ENCODE measurements at regions not wholly inside any gene's neighbourhood (a gene's known extent, or its start where the extent isn't known, plus 50 kb on each side); places are given as distances from the start of the nearest gene placed in this dataset.

GRCh38 chr20:59434960-59435359, 134.5 kb downstream of the EDN3 start:
- BruUV-seq (replicated peaks), result no TSS peak
- Histone ChIP-seq H2BK15ac (ENCODE audit: low read depth, low read length) (no peak overlapping the region), H3K4me3 (ENCODE audit: insufficient read depth, low read depth, low read length) (no peak overlapping the region), H4K5ac (ENCODE audit: low read depth, low read length) (no peak overlapping the region), H2AFZ (replicated peaks; ENCODE audit: low read length, poor library complexity) (no peak overlapping the region), H3K23ac (ENCODE audit: low read depth, low read length) (no peak overlapping the region), H3K4ac (ENCODE audit: low read depth, low read length) (no peak overlapping the region), H3K79me1 (ENCODE audit: low read depth in 1 of 2, low read length in 2 of 2) (no peaks in the 10 kb centered on the region), H4K91ac (ENCODE audit: insufficient read depth, low read depth, low read length) (no peak overlapping the region), H3K4me1 (ENCODE audit: control insufficient read depth, insufficient read depth, low read length) (no peaks in the 10 kb centered on the region), H2BK5ac (ENCODE audit: low read depth, low read length, poor library complexity, severe bottlenecking) (no peak overlapping the region), H3K9me3 (ENCODE audit: control insufficient read depth, insufficient read depth, low read length) (peaks cover 2% of the 10 kb centered on the region; the same call in 1 of the 2 replicates), H3K18ac (ENCODE audit: low read depth, low read length) (no peak overlapping the region), H2AK9ac (replicated peaks; ENCODE audit: low read depth, low read length, poor library complexity) (no peak overlapping the region), H2BK120ac (ENCODE audit: low read depth, low read length) (no peak overlapping the region), H3K56ac (ENCODE audit: extremely low read depth, insufficient read depth, low read length) (no peak overlapping the region), H3K14ac (replicated peaks; ENCODE audit: low read depth, low read length) (no peak overlapping the region), H2AK5ac (ENCODE audit: low read depth, low read length) (no peak overlapping the region), H3K36me3 (ENCODE audit: control insufficient read depth, insufficient read depth, low read length) (no peaks in the 10 kb centered on the region), H2BK20ac (ENCODE audit: low read depth, low read length) (no peak overlapping the region), H3K9me1 (ENCODE audit: insufficient read depth, low read length) (no peaks in the 10 kb centered on the region), H3K4me2 (ENCODE audit: low read depth, low read length) (no peak overlapping the region), H3K27ac (ENCODE audit: insufficient read depth, low read length) (no peak overlapping the region), H4K8ac (ENCODE audit: low read depth in 2 of 2, low read length in 2 of 2) (no peak overlapping the region), H3K27me3 (ENCODE audit: control insufficient read depth, insufficient read depth, low read length) (no peaks in the 10 kb centered on the region), H3K9ac (ENCODE audit: low read depth, low read length) (no peak overlapping the region), H4K20me1 (ENCODE audit: insufficient read depth, low read length) (no peaks in the 10 kb centered on the region)
- DNase-seq (no peak), ATAC-seq (ENCODE audit: low read depth) (no peak)
- in situ Hi-C loops (cut with MboI; ENCODE audit: low sequenced_read_pairs) (no loop called here), dilution Hi-C loops (cut with HindIII; ENCODE audit: low sequenced_read_pairs, unreplicated experiment) (no loop called here), intact Hi-C loops (cut with micrococcal nuclease) (no loop called here)
- WGBS, 2 experiments (ENCODE audit: extremely low coverage in 2 of 2, insufficient read length in 1 of 2), result no CpG with 5 or more reads among the region's 2 CpGs
- ChIA-PET POLR2A (ENCODE audit: unreplicated experiment) (no interaction called here), CTCF (no interaction called here)
- TF ChIP-seq RFX5 (IDR thresholded peaks at IDR 0.05; ENCODE audit: low read depth, low read length) (no peak), BHLHE40 (IDR thresholded peaks at IDR 0.05; ENCODE audit: low read depth, low read length) (no peak), POLR2A (IDR thresholded peaks at IDR 0.05; ENCODE audit: low read depth, low read length) (no peak), RAD21 (IDR thresholded peaks at IDR 0.05; ENCODE audit: low read length) (no peak), USF2 (IDR thresholded peaks at IDR 0.05; ENCODE audit: low read depth, low read length) (no peak), NFE2L2 (IDR thresholded peaks at IDR 0.05; ENCODE audit: low read depth, low read length) (no peak), ELK1 (IDR thresholded peaks at IDR 0.05; ENCODE audit: borderline replicate concordance, low read depth, low read length) (no peak)
- TF ChIP-seq, protein P1, sequence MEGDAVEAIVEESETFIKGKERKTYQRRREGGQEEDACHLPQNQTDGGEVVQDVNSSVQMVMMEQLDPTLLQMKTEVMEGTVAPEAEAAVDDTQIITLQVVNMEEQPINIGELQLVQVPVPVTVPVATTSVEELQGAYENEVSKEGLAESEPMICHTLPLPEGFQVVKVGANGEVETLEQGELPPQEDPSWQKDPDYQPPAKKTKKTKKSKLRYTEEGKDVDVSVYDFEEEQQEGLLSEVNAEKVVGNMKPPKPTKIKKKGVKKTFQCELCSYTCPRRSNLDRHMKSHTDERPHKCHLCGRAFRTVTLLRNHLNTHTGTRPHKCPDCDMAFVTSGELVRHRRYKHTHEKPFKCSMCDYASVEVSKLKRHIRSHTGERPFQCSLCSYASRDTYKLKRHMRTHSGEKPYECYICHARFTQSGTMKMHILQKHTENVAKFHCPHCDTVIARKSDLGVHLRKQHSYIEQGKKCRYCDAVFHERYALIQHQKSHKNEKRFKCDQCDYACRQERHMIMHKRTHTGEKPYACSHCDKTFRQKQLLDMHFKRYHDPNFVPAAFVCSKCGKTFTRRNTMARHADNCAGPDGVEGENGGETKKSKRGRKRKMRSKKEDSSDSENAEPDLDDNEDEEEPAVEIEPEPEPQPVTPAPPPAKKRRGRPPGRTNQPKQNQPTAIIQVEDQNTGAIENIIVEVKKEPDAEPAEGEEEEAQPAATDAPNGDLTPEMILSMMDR (conservative IDR thresholded peaks at IDR 0.05; ENCODE audit: low read depth, low read length), result no peak
